Occipital lobe (tissue), 1 donor: ENCODE measurements at regions not wholly inside any gene's neighbourhood (a gene's known extent, or its start where the extent isn't known, plus 50 kb on each side); places are given as distances from the start of the nearest gene placed in this dataset.
A peak's percentile ranks its signal among the peaks of the same experiment; 100 is the strongest.

Experiments
- DNase-seq: peaks from one replicate; lab custom pipeline; 2025; lab: John Stamatoyannopoulos, UW

DNA sequence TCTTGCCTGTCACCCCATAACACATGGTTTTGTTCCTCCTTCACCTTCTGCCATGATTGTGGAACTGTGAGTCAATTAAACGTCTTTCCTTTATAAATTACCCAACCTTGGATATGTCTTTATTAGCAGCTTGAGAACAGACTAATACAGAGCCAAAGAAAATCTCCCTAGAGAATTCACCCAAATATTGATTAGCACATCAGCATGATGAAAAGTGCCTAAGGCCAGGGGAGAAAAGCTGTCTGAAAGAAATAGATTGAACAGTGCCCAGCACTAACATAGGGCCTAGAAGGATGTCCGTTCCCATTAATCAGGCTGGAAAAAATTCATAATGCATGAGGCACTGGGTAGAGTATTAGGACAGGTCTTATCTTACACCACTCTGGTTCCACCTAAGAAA lies 111.9 kb upstream of the CALN1 start:
- no peak for DNase-seq

DNA sequence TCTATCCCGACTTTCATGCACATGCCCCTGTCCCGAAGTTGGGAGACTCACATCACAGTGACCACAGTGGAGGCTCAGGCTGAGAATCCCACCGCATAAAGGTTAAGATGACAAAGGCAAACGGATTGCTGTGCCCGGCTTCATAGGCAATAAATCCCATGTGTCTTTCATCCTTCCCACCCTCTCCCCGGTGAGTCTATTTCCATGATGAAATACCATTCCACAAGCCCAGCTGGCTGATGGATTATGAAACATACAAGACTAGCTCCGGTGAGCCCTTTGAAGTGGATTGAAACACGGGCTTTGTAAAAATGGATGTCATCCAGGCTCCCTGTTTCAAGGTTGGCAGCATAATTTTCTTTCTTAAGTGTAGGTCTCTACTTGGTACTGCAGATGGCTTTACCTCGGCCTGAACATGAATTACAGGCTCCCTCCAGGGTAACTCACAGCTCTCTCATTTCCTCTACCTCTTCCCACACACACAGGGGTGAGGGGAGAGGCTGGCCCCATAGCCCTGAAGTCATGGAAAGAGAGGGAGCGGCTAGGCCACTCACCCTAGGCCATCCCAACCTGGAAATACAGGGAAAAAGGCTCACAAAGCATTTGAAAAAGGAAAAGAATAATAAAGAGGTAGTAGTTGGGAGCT lies 92.0 kb upstream of the CALN1 start:
- no peak for DNase-seq

DNA sequence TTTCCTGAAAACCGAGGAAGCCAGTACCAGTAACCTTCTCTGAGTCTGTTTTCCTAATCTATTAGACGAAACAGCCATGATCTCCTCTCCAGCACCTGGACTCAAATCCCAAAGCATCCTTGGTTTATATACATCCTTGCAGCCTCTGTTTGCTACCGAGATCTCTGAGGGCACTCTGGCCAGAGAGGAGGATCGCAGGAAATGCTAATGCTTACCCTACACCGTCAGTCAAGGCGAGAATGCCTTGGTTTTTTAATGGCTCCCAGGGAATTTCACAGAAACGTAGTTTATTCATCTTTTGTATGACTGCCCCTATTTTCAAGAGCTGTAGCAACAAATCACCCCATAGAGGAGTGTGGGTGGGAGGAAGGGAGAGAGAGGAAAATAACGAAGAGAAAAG lies 91.5 kb upstream of the CALN1 start:
- DNase-seq = no peak

DNA sequence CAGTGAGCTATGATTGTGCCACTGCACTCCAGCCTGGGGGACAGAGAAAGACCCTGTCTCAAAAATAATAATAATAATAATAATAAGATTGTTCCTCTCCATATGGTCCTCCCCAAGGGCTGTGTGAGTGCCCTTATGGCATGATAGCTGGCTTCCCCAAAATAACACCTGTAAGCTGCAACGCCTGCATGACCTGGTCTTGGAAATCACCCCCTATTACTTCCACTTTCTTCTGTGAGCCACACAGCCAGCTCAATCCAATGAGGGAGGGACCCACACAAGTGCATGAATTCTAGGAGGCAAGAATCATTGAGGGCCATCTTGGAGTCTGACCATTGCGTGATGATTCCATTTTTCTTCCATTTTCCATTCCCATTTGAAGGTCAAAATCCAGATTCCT lies 82.7 kb upstream of the CALN1 start:
- no peak for DNase-seq

DNA sequence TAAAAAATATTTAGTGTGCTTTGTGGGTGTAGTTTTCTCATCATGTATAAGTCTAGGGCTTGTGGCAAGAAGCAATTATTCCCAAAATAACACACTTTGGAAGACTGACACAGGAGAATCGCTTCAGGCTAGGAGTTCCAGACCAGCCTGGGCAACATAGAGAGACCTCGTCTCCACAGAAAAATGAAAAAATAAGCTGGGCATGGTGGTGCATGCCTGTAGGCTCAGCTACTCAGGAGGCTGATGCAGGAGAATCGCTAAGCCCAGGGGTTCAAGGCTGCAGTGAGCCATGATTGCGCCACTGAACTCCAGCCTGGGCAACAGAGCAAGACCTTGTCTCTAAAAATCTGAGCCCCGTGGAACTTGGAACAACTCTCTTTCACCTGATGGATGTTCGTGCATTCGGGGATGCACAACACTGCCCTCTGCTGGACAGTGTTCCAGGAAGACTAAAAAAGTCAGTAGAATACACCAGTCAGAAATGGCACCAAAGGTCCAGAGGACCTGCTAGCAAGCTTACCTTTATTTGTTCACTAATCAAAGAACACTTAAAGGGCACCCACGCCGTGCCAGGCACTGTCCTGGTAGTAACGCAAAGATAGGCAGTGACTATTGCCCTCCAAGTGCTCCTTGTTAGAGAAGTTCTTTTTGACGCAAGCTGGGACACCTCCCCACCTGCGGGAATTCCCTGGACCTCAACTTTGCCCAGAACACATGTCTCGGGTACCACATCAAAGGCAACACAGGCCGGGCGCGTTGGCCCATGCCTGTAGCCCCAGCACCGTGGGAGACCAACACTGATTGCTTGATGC lies 81.9 kb upstream of the CALN1 start:
- DNase-seq = peak; percentile 22

DNA sequence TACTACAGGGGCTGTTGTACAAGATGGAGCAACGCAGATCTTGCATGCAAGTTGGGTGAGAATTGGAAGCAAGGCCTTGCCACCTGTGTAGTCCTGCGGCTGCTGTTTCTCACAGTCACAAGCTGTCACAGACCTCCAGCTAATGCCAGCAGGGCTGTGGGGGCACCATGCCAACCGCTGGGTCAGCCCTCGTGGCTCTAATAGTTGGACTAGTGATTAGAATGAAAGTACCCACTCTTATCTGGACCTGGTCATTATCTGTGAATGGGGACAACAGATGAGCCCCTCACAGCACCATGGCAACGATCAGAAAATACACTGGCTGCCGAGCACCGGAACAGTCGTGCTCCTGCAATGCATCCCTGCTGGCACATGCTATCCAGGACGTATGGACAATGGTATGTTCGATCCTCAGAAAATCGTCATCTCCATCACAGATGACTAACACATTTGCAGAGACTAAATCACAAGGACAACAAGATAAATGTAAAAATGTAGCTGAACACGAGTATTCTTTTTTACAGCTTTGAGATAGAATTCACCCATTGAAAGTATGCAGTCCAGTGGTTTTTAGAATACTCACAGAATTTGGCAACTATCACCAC lies 80.4 kb upstream of the CALN1 start:
- DNase-seq = no peak

DNA sequence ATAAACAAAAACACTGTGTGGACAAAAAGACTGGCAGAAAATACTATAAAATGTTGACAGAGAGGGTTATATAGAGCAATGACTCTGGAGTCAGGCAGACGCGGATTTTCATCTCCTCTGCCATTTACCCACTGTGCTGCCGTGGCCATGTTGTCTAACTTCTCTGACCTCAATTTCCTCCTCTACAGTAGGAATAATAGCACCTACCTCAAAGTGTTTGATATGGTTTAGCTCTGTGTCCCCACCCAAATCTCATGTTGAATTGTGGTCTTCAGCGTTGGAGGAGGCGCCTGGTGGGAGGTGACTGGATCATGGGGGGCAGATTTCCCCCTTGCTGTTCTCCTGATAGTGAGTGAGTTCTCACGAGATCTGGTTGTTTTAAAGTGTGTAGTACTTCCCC lies 78.2 kb upstream of the CALN1 start:
- no peak for DNase-seq

DNA sequence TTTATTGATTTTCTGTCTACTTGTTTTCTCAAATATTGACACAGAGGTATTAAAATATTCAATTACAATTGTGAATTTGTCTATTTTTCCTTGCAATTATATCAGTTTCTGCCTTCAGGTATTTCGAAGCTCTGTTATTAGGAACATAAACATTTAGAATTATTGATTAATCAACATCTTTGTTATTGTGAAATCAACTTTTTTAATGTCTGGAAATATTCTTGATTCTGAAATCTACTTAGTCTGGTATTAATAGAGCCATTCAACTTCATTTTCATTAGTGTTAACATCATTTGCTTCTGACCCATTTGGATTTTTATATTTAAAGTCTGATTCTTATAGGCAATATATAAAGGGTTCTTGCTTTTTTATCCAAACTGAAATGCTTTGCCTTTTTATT lies 69.8 kb upstream of the CALN1 start:
- DNase-seq = no peak

DNA sequence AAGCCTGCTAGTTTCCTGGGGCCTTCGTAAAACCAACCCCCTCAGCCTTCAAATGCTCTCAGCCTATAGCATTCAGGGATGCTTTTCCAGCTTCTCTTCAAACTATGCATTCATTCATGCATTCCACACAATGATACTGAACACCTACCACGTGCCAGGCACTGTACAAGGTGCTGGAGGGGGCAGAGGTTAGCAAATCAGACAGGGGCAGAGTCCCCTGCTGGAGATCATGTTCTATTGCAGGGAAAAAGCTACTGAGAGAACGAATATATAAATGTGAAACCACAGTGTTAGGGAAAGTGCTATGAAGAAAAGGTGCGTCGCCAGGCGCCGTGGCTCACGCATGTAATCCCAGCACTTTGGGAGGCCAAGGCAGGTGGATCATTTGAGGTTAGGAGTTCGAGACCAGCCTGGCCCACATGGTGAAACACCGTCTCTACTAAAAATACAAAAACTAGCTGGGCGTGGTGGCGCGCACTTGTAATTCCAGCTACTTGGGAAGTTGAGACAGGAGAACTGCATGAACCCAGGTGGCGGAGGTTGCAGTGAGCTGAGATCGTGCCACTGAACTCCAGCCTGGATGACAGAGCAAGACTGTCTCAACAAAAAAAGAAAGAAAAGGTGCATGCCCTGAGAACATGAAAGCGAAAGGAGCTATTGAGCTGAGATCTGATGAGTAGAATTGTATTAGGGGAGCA lies 64.6 kb upstream of the CALN1 start:
- DNase-seq = no peak

DNA sequence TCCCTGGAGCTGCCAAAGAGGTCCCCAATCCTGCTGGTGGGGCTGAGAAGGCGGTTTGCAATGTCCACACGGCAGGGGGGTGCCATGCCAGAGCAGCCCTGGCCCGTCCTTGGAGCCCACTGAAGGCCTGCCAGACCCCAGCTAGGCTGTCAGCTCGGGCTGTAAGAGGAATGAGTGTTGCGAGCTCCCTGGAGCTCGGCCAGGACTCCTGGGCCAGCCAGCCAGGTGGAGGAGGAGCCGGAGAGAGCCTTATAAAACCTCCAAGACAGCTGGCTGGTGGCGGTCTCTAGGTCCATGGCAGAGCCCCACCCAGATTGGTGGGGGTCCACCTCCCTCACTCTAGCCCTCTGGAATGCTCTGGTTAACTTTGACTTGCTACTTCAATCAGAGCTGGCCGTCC lies 55.1 kb upstream of the CALN1 start:
- no peak for DNase-seq

DNA sequence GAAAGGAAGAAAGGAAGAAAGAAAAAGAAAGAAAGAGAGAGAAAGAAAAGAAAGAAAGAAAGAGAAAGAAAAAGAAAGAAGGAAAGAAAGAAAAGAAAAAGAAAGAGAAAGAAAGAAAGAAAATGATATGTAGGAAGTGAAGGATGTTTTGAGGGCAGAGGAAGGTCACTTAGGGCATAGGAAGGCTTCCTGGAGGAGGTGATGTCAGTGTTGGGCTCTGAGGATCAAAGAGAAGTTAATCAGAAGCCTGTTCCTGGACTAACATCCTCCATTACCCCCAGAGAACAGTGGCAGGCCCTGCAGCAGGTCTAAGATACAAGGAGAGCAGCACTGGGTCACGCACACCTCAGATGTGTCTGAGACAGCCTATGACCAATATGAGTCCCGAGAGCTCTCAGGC lies 54.7 kb upstream of the CALN1 start:
- DNase-seq = no peak

DNA sequence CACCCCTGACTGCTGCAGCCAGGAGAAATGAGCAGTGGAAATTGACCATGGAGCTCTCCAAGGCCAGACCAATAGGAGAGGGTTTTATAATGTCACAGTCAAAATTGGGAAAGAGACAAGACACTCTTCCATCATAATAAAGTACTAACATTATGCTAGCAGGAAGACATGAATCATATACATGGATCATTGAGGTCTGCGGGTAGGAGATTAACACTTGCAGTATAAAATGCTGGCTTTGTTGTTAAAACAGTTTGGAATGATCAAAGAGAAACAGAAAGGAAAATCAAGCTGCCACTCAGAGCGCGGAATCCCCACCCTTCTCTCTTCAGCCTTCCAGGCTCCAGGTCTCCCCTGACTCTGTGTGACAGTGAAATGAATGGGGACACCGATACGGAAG lies 53.4 kb upstream of the CALN1 start:
- no peak for DNase-seq

DNA sequence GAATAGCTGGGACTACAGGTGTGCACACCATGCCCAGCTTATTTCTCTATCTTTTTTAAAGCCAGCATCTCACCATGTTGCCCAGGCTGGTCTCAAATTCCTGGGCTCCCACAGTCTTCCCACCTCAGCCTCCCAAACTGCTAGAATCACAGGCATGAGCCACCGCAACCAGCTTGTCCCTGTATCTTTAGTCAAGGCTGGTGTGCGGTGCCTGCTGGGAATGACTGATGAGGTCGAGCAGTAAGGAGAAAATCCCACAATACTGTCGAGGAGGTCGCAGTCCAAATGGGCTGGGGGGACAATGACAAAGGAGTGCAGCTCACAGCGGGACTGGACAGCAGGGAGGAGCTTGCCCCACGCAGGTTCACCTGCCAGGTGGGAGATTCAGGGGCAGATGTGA lies 50.2 kb upstream of the CALN1 start:
- no peak for DNase-seq
